SK-N-SH treated with all-trans-retinoic acid at 6 μM for 48 hours (cell line): ENCODE measurements at regions not wholly inside any gene's neighbourhood (a gene's known extent, or its start where the extent isn't known, plus 50 kb on each side); places are given as distances from the start of the nearest gene placed in this dataset.

Experiments
- ATAC-seq: fragments of 200-7000 bp; cut with Tn5 transposase; 3 replicates; pipeline ENCODE4 v1.9.1; 2020; ENCODE audit warnings: mild to moderate bottlenecking, moderate library complexity
- BACH2 ChIP-seq: fragments of 250-450 bp; sonication (Bioruptor Pico); IDR thresholded peaks from 2 replicates; pipeline ENCODE4 v1.9.0; 2021; ENCODE audit warnings: mild to moderate bottlenecking, borderline replicate concordance
- CREB5 ChIP-seq: fragments of 250-450 bp; sonication (Bioruptor Pico); IDR thresholded peaks from 2 replicates; pipeline ENCODE4 v1.5.1; 2020; ENCODE audit warnings: low read depth, mild to moderate bottlenecking, moderate library complexity
- CSDC2 ChIP-seq: fragments of 250-450 bp; sonication (Bioruptor Pico); IDR thresholded peaks from 2 replicates; pipeline ENCODE4 v1.5.0; 2020; ENCODE audit warnings: mild to moderate bottlenecking, moderate library complexity
- CSRNP3 ChIP-seq: fragments of 250-450 bp; sonication (Bioruptor Pico); IDR thresholded peaks from 2 replicates; pipeline ENCODE4 v1.5.1; 2021; ENCODE audit warnings: mild to moderate bottlenecking, moderate library complexity
- ESRRG ChIP-seq: fragments of 250-450 bp; sonication (Bioruptor Pico); IDR thresholded peaks from 2 replicates; pipeline ENCODE4 v1.6.1; 2021; ENCODE audit warnings: mild to moderate bottlenecking
- ISL1 ChIP-seq: fragments of 250-450 bp; sonication (Bioruptor Pico); IDR thresholded peaks from 2 replicates; pipeline ENCODE4 v2.1.2; 2022; ENCODE audit warnings: mild to moderate bottlenecking, moderate library complexity
- OSR1 ChIP-seq: fragments of 250-450 bp; sonication (Bioruptor Pico); IDR thresholded peaks from 2 replicates; pipeline ENCODE4 v1.8.0; 2022; ENCODE audit warnings: moderate library complexity, mild to moderate bottlenecking, inconsistent platforms
- POU6F1 ChIP-seq: fragments of 250-450 bp; sonication (Bioruptor Pico); IDR thresholded peaks from 2 replicates; pipeline ENCODE4 v1.8.0; 2021; ENCODE audit warnings: low read depth, mild to moderate bottlenecking, moderate library complexity, borderline replicate concordance
- PPARA ChIP-seq: fragments of 250-450 bp; sonication (Bioruptor Pico); IDR thresholded peaks from 2 replicates; pipeline ENCODE4 v1.5.0; 2020; ENCODE audit warnings: mild to moderate bottlenecking, borderline replicate concordance
- RARB ChIP-seq: fragments of 250-450 bp; sonication (Bioruptor Pico); IDR thresholded peaks from 2 replicates; pipeline ENCODE4 v1.8.0; 2021; ENCODE audit warnings: mild to moderate bottlenecking, moderate library complexity
- SNAI2 ChIP-seq: fragments of 250-450 bp; sonication (Bioruptor Pico); IDR thresholded peaks from 2 replicates; pipeline ENCODE4 v1.5.0; 2020; ENCODE audit warnings: mild to moderate bottlenecking, moderate library complexity
- TCF4 ChIP-seq: fragments of 250-450 bp; sonication (Bioruptor Pico); IDR thresholded peaks from 2 replicates; pipeline ENCODE4 v1.8.0; 2021; ENCODE audit warnings: mild to moderate bottlenecking, moderate library complexity, borderline replicate concordance
- TOX ChIP-seq: fragments of 250-450 bp; sonication (Bioruptor Pico); IDR thresholded peaks from 2 replicates; pipeline ENCODE4 v1.8.0; 2021; ENCODE audit warnings: mild to moderate bottlenecking, moderate library complexity, borderline replicate concordance
- TSHZ2 ChIP-seq: fragments of 250-450 bp; sonication (Bioruptor Pico); IDR thresholded peaks from 2 replicates; pipeline ENCODE4 v1.5.0; 2020; ENCODE audit warnings: mild to moderate bottlenecking, moderate library complexity
- ZC3H10 ChIP-seq: fragments of 250-450 bp; sonication (Bioruptor Pico); IDR thresholded peaks from 2 replicates; pipeline ENCODE4 v1.5.1; 2021; ENCODE audit warnings: mild to moderate bottlenecking, moderate library complexity
- ZFP3 ChIP-seq: fragments of 250-450 bp; sonication (Bioruptor Pico); IDR thresholded peaks from 2 replicates; pipeline ENCODE4 v1.5.0; 2020; ENCODE audit warnings: mild to moderate bottlenecking, moderate library complexity
- ZNF565 ChIP-seq: fragments of 450-650 bp; formaldehyde crosslinking; conservative IDR thresholded peaks from 2 replicates; pipeline ENCODE4 v1.5.0; 2020; ENCODE audit warnings: low read depth, mild to moderate bottlenecking, moderate library complexity
- ZNF70 ChIP-seq: fragments of 450-650 bp; formaldehyde crosslinking; IDR thresholded peaks from 2 replicates; pipeline ENCODE4 v1.5.0; 2020; ENCODE audit warnings: mild to moderate bottlenecking, moderate library complexity
- ZNF8 ChIP-seq: fragments of 450-650 bp; formaldehyde crosslinking; IDR thresholded peaks from 2 replicates; pipeline ENCODE4 v1.5.0; 2020; ENCODE audit warnings: mild to moderate bottlenecking, moderate library complexity

GRCh38 chr12:76284816-76285750, 63.1 kb downstream of the BBS10 start:
- TF ChIP-seq BACH2 (CRISPR knock-in tag) = no peak
- no peak for TF ChIP-seq CSDC2 (CRISPR knock-in tag)
- no peak for TF ChIP-seq TOX (CRISPR knock-in tag)
- TF ChIP-seq POU6F1 (CRISPR knock-in tag) = no peak
- no peak for TF ChIP-seq ZNF70 (CRISPR knock-in tag)
- no peak for TF ChIP-seq CREB5 (CRISPR knock-in tag)
- no peak for TF ChIP-seq TCF4 (CRISPR knock-in tag)
- TF ChIP-seq ZC3H10 (CRISPR knock-in tag) = no peak
- no peak for TF ChIP-seq TSHZ2 (CRISPR knock-in tag)
- ATAC-seq = peak; percentile 59

GRCh38 chr12:76282744-76283143, 65.5 kb downstream of the BBS10 start:
- ATAC-seq = no peak
- TF ChIP-seq ZFP3 (CRISPR knock-in tag) (no peak), ESRRG (CRISPR knock-in tag) (no peak), OSR1 (CRISPR knock-in tag) (no peak), RARB (CRISPR knock-in tag) (no peak), ZNF8 (CRISPR knock-in tag) (no peak)

- peak; percentile 82 for ATAC-seq
- TF ChIP-seq PPARA (CRISPR knock-in tag) (no peak), ISL1 (CRISPR knock-in tag) (no peak), ZC3H10 (CRISPR knock-in tag) (no peak), CSRNP3 (no peak)
Measured at GRCh38 chr12:76277480-76277879, 70.7 kb downstream of the BBS10 start.

GRCh38 chr12:76276499-76277151, 71.6 kb downstream of the BBS10 start:
- no peak for ATAC-seq
- TF ChIP-seq SNAI2 (CRISPR knock-in tag) (no peak), TOX (CRISPR knock-in tag) (no peak), ZNF565 (CRISPR knock-in tag) (no peak)
